Spleen (tissue), 11 donors: ENCODE measurements at regions not wholly inside any gene's neighbourhood (a gene's known extent, or its start where the extent isn't known, plus 50 kb on each side); places are given as distances from the start of the nearest gene placed in this dataset.

Experiments
- DNase-seq: peaks from one replicate; pipeline ENCODE4 v3.0.0-alpha.2; 2020
- H3K27ac ChIP-seq, 8 donors: fragments of 200-600 bp; sonication (generic) in 7 of 8; 1 replicate in 4 of 8; 2 replicates in 4 of 8; pipeline versions ENCODE4 v1.5.0 to v1.8.0; 2016 to 2021; ENCODE audit warnings: inconsistent platforms in 4 of 8, mild to moderate bottlenecking in 4 of 8, moderate library complexity in 1 of 8
- H3K27me3 ChIP-seq, 7 donors: fragments of 200-600 bp; sonication (generic) in 6 of 7; replicated peaks in 1 of 7; 1 replicate in 4 of 7; 2 replicates in 3 of 7; pipeline versions ENCODE4 v1.5.0 to v1.8.0; 2016 to 2021; ENCODE audit warnings: inconsistent platforms in 3 of 7, mild to moderate bottlenecking in 1 of 7
- H3K36me3 ChIP-seq, 6 donors: fragments of 200-600 bp; sonication (generic) in 5 of 6; 1 replicate in 4 of 6; 2 replicates in 2 of 6; pipeline versions ENCODE4 v1.5.0 to v1.8.0; 2016 to 2021; ENCODE audit warnings: inconsistent platforms in 2 of 6
- H3K4me1 ChIP-seq, 6 donors: fragments of 200-600 bp; sonication (generic) in 5 of 6; 1 replicate in 3 of 6; 2 replicates in 3 of 6; pipeline versions ENCODE4 v1.5.0 to v1.8.0; 2016 to 2021; ENCODE audit warnings: inconsistent platforms in 3 of 6
- H3K4me3 ChIP-seq, 8 donors: fragments of 200-600 bp; sonication (generic) in 7 of 8; 1 replicate in 4 of 8; 2 replicates in 4 of 8; pipeline versions ENCODE4 v1.5.0 to v1.8.0; 2016 to 2021; ENCODE audit warnings: inconsistent platforms in 4 of 8, mild to moderate bottlenecking in 4 of 8, moderate library complexity in 2 of 8
- H3K9me3 ChIP-seq, 8 donors: fragments of 200-600 bp; sonication (generic) in 7 of 8; 1 replicate in 4 of 8; 2 replicates in 4 of 8; pipeline versions ENCODE4 v1.5.0 to v1.8.0; 2016 to 2021; ENCODE audit warnings: inconsistent platforms in 4 of 8
- CTCF ChIP-seq, 11 experiments: fragments of 200-600 bp in 7 of 11; fragments of 450-650 bp in 4 of 11; sonication (generic) in 4 of 11; IDR thresholded peaks in 8 of 11; conservative IDR thresholded peaks in 3 of 11; 1 replicate in 7 of 11; 2 replicates in 4 of 11; pipeline versions ENCODE4 v1.4.0 to v1.8.0; 2016 to 2021; ENCODE audit warnings: antibody characterized with exemption in 11 of 11, inconsistent platforms in 4 of 11, mild to moderate bottlenecking in 1 of 11
- POLR2A ChIP-seq, 3 donors: fragments of 450-650 bp; IDR thresholded peaks; one replicate each; pipeline ENCODE4 v1.5.1; 2017; ENCODE audit warnings: antibody characterized with exemption in 3 of 3, mild to moderate bottlenecking in 1 of 3
- POLR2AphosphoS5 ChIP-seq, 3 donors: sonication (generic); formaldehyde crosslinking; IDR thresholded peaks; one replicate each; pipeline ENCODE4 v1.5.1; 2017; ENCODE audit warnings: antibody characterized with exemption in 3 of 3
- WGBS, 5 donors: extraction: QIAGEN DNeasy Blood & Tissue Kit in 3 of 5; methylation state at CpG; one replicate each; pipeline versions ENCODE4 v1.1.5 to v1.1.7; 2013 to 2018; 5-methylcytosine and 5-hydroxymethylcytosine counted together
- intact Hi-C: fragments of 100-400 bp; cut with DNase I; formaldehyde crosslinking; loops from one replicate; pipeline ENCODE4 v1.15.0; 2023; ENCODE audit warnings: low total_unique reads
- donor health status: healthy with polysubstance abuse.
- donor health status: DM: no; HTN: no; CAD: no; lungs with moderate emphysema.
- donor health status: DM: no; HTN: no; CAD: no.
- donor health status: Bipolar disorder and iron deficiency.
- donor health status: healthy.
- donor health status: DM: no; HTN: no; CAD: no.
- donor health status: DM: yes; HTN: yes; CAD: no.

DNA sequence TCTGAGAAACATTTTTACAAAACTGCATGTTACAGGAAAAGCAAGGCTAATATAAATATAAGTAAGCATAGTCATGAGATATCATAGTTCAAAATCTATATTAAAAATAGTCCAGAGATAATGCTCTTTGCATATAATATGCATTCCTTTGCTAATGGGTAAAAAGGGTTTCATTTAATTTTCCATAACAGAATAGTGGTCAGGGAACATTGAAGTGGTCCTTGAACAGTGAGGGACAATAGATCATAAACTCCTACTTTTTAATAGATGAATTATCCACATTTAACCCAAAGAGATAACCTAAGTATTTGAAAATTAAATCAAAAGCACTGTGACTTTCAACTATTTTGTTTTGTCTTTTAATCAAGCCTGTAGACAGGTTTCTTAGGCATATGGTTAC is 243.1 kb upstream of the ADGRB3 start:
- no peak for TF ChIP-seq POLR2AphosphoS5 (IDR thresholded peaks at IDR 0.05)
- TF ChIP-seq CTCF (IDR thresholded peaks at IDR 0.05 in 8 of 11, conservative IDR thresholded peaks at IDR 0.05 in 3 of 11), result no peak
- no peak for TF ChIP-seq POLR2A (IDR thresholded peaks at IDR 0.05)
- Histone ChIP-seq H3K27me3 (no peaks in the 10 kb centered on the region), H3K27ac (no peak overlapping the region), H3K9me3 (peaks cover 0 to 22% (median 7%) of the 10 kb centered on the region in 8 donors), H3K36me3 (no peaks in the 10 kb centered on the region), H3K4me1 (no peaks in the 10 kb centered on the region), H3K4me3 (no peak overlapping the region)
- intact Hi-C loops, result no loop called here
- DNase-seq, result no peak

- intact Hi-C loops, result no loop called here
- no peak overlapping the region for H3K27ac ChIP-seq
- TF ChIP-seq CTCF (IDR thresholded peaks at IDR 0.05 in 8 of 11, conservative IDR thresholded peaks at IDR 0.05 in 3 of 11), result no peak
- TF ChIP-seq POLR2A (IDR thresholded peaks at IDR 0.05), result no peak
- TF ChIP-seq POLR2AphosphoS5 (IDR thresholded peaks at IDR 0.05), result no peak
- no peak for DNase-seq
- H3K4me1 ChIP-seq, result no peaks in the 10 kb centered on the region
- WGBS, 5 donors, result 78 to 86% (median 81%) methylated on average over 5 of the region's 5 CpGs
- no peaks in the 10 kb centered on the region for H3K9me3 ChIP-seq
- H3K27me3 ChIP-seq, result no peaks in the 10 kb centered on the region
- H3K4me3 ChIP-seq, result no peak overlapping the region
- no peaks in the 10 kb centered on the region for H3K36me3 ChIP-seq
Measured at GRCh38 chr6:68372991-68373390, 262.1 kb upstream of the ADGRB3 start.

GRCh38 chr6:68368845-68369244 is 266.2 kb upstream of the ADGRB3 start:
- intact Hi-C loops, result no loop called here
- H3K27me3 ChIP-seq, result no peaks in the 10 kb centered on the region
- no peaks in the 10 kb centered on the region for H3K36me3 ChIP-seq
- H3K4me3 ChIP-seq, result no peak overlapping the region
- WGBS, 5 donors, result 72 to 98% (median 79%) methylated on average over 1 of the region's 1 CpG
- TF ChIP-seq POLR2AphosphoS5 (IDR thresholded peaks at IDR 0.05) (no peak), POLR2A (IDR thresholded peaks at IDR 0.05) (no peak), CTCF (IDR thresholded peaks at IDR 0.05 in 8 of 11, conservative IDR thresholded peaks at IDR 0.05 in 3 of 11) (no peak)
- no peak for DNase-seq
- no peaks in the 10 kb centered on the region for H3K9me3 ChIP-seq
- no peaks in the 10 kb centered on the region for H3K4me1 ChIP-seq
- no peak overlapping the region for H3K27ac ChIP-seq

DNA sequence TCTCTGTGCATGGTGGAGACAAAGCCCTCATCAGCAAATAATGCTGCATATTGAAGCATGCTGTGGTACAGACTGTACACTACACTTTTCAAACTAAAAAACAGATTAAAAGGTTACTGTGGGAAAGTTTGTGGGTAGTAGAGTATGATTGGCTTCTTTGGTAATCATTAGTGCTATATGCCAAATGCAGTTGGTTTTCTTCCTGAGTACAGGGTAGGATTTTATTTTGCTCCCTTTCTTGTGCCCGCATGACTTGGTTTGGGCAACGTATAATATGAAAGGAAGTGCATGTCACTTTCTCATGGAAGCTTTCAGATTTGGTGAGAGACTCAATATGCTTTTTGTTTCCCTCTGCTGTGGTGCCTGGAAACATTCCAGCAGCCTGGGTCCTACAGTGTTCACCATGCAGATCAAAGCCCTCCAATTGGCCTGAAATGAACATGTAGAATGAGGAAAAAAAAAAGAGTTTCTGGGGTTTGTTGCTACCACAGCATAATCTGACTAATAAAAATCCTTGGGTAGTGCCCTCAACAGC is 270.7 kb upstream of the ADGRB3 start:
- intact Hi-C loops, result no loop called here
- 55 to 86% (median 56%) methylated on average over 2 of the region's 2 CpGs for WGBS, 5 donors
- no peak overlapping the region for H3K27ac ChIP-seq
- TF ChIP-seq CTCF (IDR thresholded peaks at IDR 0.05 in 8 of 11, conservative IDR thresholded peaks at IDR 0.05 in 3 of 11), result no peak
- TF ChIP-seq POLR2AphosphoS5 (IDR thresholded peaks at IDR 0.05), result no peak
- no peak for TF ChIP-seq POLR2A (IDR thresholded peaks at IDR 0.05)
- no peaks in the 10 kb centered on the region for H3K4me1 ChIP-seq
- no peak for DNase-seq
- H3K36me3 ChIP-seq, result no peaks in the 10 kb centered on the region
- no peak overlapping the region for H3K4me3 ChIP-seq
- H3K9me3 ChIP-seq, result peaks cover 0 to 15% (median 3%) of the 10 kb centered on the region in 8 donors
- no peaks in the 10 kb centered on the region for H3K27me3 ChIP-seq
